CD14-positive monocyte (primary cell): ENCODE measurements at regions not wholly inside any gene's neighbourhood (a gene's known extent, or its start where the extent isn't known, plus 50 kb on each side); places are given as distances from the start of the nearest gene placed in this dataset.

Experiments used
- DNase-seq, 3 donors: peaks; one replicate each; pipeline ENCODE4 v3.0.0-alpha.2; 2011 to 2022
- H2AFZ ChIP-seq: 2 replicates; pipeline ENCODE4 v1.6.0; 2012; ENCODE audit warnings: mild to moderate bottlenecking, low read depth, low read length, inconsistent platforms; ENCODE audit not compliant: insufficient read depth, poor library complexity, severe bottlenecking
- H3K27ac ChIP-seq, 2 donors: 1 replicate in 1 of 2; 2 replicates in 1 of 2; pipeline ENCODE4 v1.5.1; 2012 to 2013; ENCODE audit warnings: low read length in 2 of 2, control low read depth in 1 of 2, inconsistent platforms in 1 of 2, low read depth in 1 of 2, mild to moderate bottlenecking in 1 of 2
- H3K27me3 ChIP-seq, 2 donors: one replicate each; pipeline versions ENCODE4 v1.6.0 to v1.6.1; 2011 to 2013; ENCODE audit warnings: low read length in 2 of 2; ENCODE audit not compliant: control insufficient read depth in 2 of 2, insufficient read depth in 2 of 2
- H3K36me3 ChIP-seq, 2 donors: replicated peaks in 1 of 2; 1 replicate in 1 of 2; 2 replicates in 1 of 2; pipeline versions ENCODE4 v1.5.1 to v1.6.1; 2012 to 2013; ENCODE audit warnings: low read length in 2 of 2, control low read depth in 1 of 2, inconsistent platforms in 1 of 2, mild to moderate bottlenecking in 1 of 2; ENCODE audit not compliant: insufficient read depth in 2 of 2, control insufficient read depth in 1 of 2
- H3K4me1 ChIP-seq, 2 donors: 1 replicate in 1 of 2; 2 replicates in 1 of 2; pipeline versions ENCODE4 v1.5.1 to v1.6.1; 2012 to 2013; ENCODE audit warnings: low read length in 2 of 2, control low read depth in 1 of 2, inconsistent platforms in 1 of 2, mild to moderate bottlenecking in 1 of 2, moderate library complexity in 1 of 2; ENCODE audit not compliant: insufficient read depth in 2 of 2, control insufficient read depth in 1 of 2
- H3K4me2 ChIP-seq: replicated peaks from 2 replicates; pipeline ENCODE3; 2012; ENCODE audit warnings: low read length, moderate library complexity, mild to moderate bottlenecking; ENCODE audit not compliant: poor library complexity, severe bottlenecking; ENCODE audit errors: extremely low read depth
- H3K4me3 ChIP-seq, 3 experiments: fragments of 200-600 bp in 1 of 3; sonication (generic) in 1 of 3; replicated peaks in 1 of 3; 1 replicate in 2 of 3; 2 replicates in 1 of 3; pipeline ENCODE4 v1.5.1; 2011 to 2013; ENCODE audit warnings: low read length in 3 of 3, mild to moderate bottlenecking in 3 of 3, control low read depth in 2 of 3, low read depth in 2 of 3, inconsistent platforms in 1 of 3, moderate library complexity in 1 of 3
- H3K79me2 ChIP-seq: 2 replicates; pipeline ENCODE4 v1.6.0; 2012; ENCODE audit warnings: mild to moderate bottlenecking, control low read depth, inconsistent platforms, low read length, moderate library complexity; ENCODE audit not compliant: insufficient read depth
- H3K9ac ChIP-seq: 2 replicates; pipeline ENCODE4 v1.6.0; 2017; ENCODE audit warnings: low read length, mild to moderate bottlenecking; ENCODE audit not compliant: insufficient read depth, poor library complexity, severe bottlenecking
- H3K9me3 ChIP-seq, 2 donors: replicated peaks in 1 of 2; 1 replicate in 1 of 2; 2 replicates in 1 of 2; pipeline versions ENCODE4 v1.5.1 to v1.6.1; 2012 to 2013; ENCODE audit warnings: low read length in 2 of 2, control low read depth in 1 of 2; ENCODE audit not compliant: control insufficient read depth in 1 of 2, insufficient read depth in 1 of 2
- H4K20me1 ChIP-seq: 2 replicates; pipeline ENCODE4 v1.6.0; 2012; ENCODE audit warnings: mild to moderate bottlenecking, low read length, control low read depth, moderate library complexity; ENCODE audit not compliant: insufficient read depth
- H3K27ac Mint-ChIP-seq, 7 donors: one replicate each; pipeline ENCODE4 v1.8.0; 2020; ENCODE audit warnings: mild to moderate bottlenecking in 7 of 7, mixed read lengths in 7 of 7, moderate library complexity in 6 of 7, inconsistent platforms in 2 of 7
- H3K27me3 Mint-ChIP-seq, 3 donors: one replicate each; pipeline ENCODE4 v1.8.0; 2021 to 2022; ENCODE audit warnings: low read depth in 3 of 3, mild to moderate bottlenecking in 3 of 3, mixed read lengths in 3 of 3, moderate library complexity in 3 of 3, inconsistent platforms in 1 of 3
- H3K36me3 Mint-ChIP-seq, 2 donors: one replicate each; pipeline ENCODE4 v1.8.0; 2020; ENCODE audit warnings: mixed read lengths in 2 of 2, inconsistent platforms in 1 of 2, mild to moderate bottlenecking in 1 of 2
- H3K4me1 Mint-ChIP-seq: one replicate; pipeline ENCODE4 v1.8.0; 2020; ENCODE audit warnings: mild to moderate bottlenecking, mixed read lengths
- H3K4me3 Mint-ChIP-seq, 2 donors: one replicate each; pipeline ENCODE4 v1.8.0; 2020; ENCODE audit warnings: mild to moderate bottlenecking in 2 of 2, mixed read lengths in 2 of 2, moderate library complexity in 1 of 2
- H3K9me3 Mint-ChIP-seq, 7 donors: one replicate each; pipeline ENCODE4 v1.8.0; 2020 to 2022; ENCODE audit warnings: mixed read lengths in 7 of 7, mild to moderate bottlenecking in 6 of 7, moderate library complexity in 6 of 7, inconsistent platforms in 2 of 7
- CTCF ChIP-seq: fragments of 200-600 bp; IDR thresholded peaks from one replicate; pipeline ENCODE4 v1.8.0; 2022; ENCODE audit warnings: antibody characterized with exemption, mild to moderate bottlenecking
- WGBS: methylation state at CpG from one replicate; pipeline ENCODE4 v1.1.5; 2013; ENCODE audit warnings: missing lambda C conversion rate; ENCODE audit not compliant: insufficient coverage; 5-methylcytosine and 5-hydroxymethylcytosine counted together
- intact Hi-C, 2 donors: fragments of 100-400 bp; cut with micrococcal nuclease; formaldehyde crosslinking; loops; one replicate each; pipeline versions ENCODE4 v1.15.0 to v1.15.1; 2023

- Mint-ChIP-seq H3K27me3 (no peaks in the 10 kb centered on the region), H3K9me3 (peaks cover 0 to 4% (median 0%) of the 10 kb centered on the region in 7 donors), H3K4me1 (peaks cover 12% of the 10 kb centered on the region), H3K4me3 (no peak overlapping the region), H3K27ac (no peak overlapping the region), H3K36me3 (no peaks in the 10 kb centered on the region)
- H4K20me1 ChIP-seq = no peaks in the 10 kb centered on the region
- intact Hi-C loops = no loop called here
- no peaks in the 10 kb centered on the region for H3K27me3 ChIP-seq
- no peak overlapping the region for H3K9ac ChIP-seq
- H2AFZ ChIP-seq = no peak overlapping the region
- H3K4me1 ChIP-seq = peaks cover 3 to 4% of the 10 kb centered on the region in 2 donors
- no peak for DNase-seq
- no peaks in the 10 kb centered on the region for H3K79me2 ChIP-seq
- H3K4me2 ChIP-seq = no peak overlapping the region
- no peaks in the 10 kb centered on the region for H3K36me3 ChIP-seq
- H3K4me3 ChIP-seq = no peak overlapping the region
- no peak overlapping the region for H3K27ac ChIP-seq
- H3K9me3 ChIP-seq = no peaks in the 10 kb centered on the region
- no peak for TF ChIP-seq CTCF
These were observed 94.3 kb upstream of the DAB2 start for GRCh38 chr5:39519079-39519478.

- TF ChIP-seq CTCF = no peak
These were observed 93.7 kb upstream of the DAB2 start for GRCh38 chr5:39518516-39518915.

More at GRCh38 chr5:39518516-39518915, 93.7 kb upstream of the DAB2 start:
- no peak overlapping the region for H3K4me3 ChIP-seq
- H3K27ac ChIP-seq = no peak overlapping the region
- no peaks in the 10 kb centered on the region for H4K20me1 ChIP-seq
- no peak overlapping the region for H3K27ac Mint-ChIP-seq
- H3K4me2 ChIP-seq = no peak overlapping the region
- peaks cover 12% of the 10 kb centered on the region for H3K4me1 Mint-ChIP-seq
- no peaks in the 10 kb centered on the region for H3K36me3 Mint-ChIP-seq
- H3K36me3 ChIP-seq = no peaks in the 10 kb centered on the region
- DNase-seq = no peak
- WGBS = 100% methylated on average over 1 of the region's 3 CpGs
- no peak overlapping the region for H2AFZ ChIP-seq
- no peaks in the 10 kb centered on the region for H3K79me2 ChIP-seq
- H3K9me3 Mint-ChIP-seq = peaks cover 0 to 4% (median 0%) of the 10 kb centered on the region in 7 donors
- H3K4me1 ChIP-seq = peaks cover 3 to 4% of the 10 kb centered on the region in 2 donors
- H3K9ac ChIP-seq = no peak overlapping the region
- H3K4me3 Mint-ChIP-seq = no peak overlapping the region
- intact Hi-C loops = no loop called here
- no peaks in the 10 kb centered on the region for H3K27me3 ChIP-seq
- no peaks in the 10 kb centered on the region for H3K27me3 Mint-ChIP-seq
- H3K9me3 ChIP-seq = no peaks in the 10 kb centered on the region
